Heart left ventricle (tissue), 13 donors: ENCODE measurements at regions not wholly inside any gene's neighbourhood (a gene's known extent, or its start where the extent isn't known, plus 50 kb on each side); places are given as distances from the start of the nearest gene placed in this dataset.

Experiments
- POLR2A ChIP-seq, 2 donors: fragments of 450-650 bp; IDR thresholded peaks; one replicate each; pipeline ENCODE4 v1.6.1; 2017; ENCODE audit warnings: antibody characterized with exemption in 2 of 2, mild to moderate bottlenecking in 2 of 2, moderate library complexity in 2 of 2
- TF ChIP-seq, protein P1 (sequence below), 12 donors: fragments of 200-600 bp; sonication (generic) in 4 of 12; IDR thresholded peaks; one replicate each; pipeline versions ENCODE4 v1.5.0 to v1.8.0; 2018 to 2022; ENCODE audit warnings: antibody characterized with exemption in 12 of 12, mild to moderate bottlenecking in 5 of 12
- donor health status: ischemic (EF 13 %, LVEDD 7.1; RV severe dilation, severe dysfunction).
- donor health status: DM: no; HTN: yes; CAD: no.
- donor health status: DM: no; HTN: no; CAD: no.
- donor health status: ischemic (EF 25% LVEDD 6.9; RV normal size, moderate dysfunction).
- donor health status: ischemic (EF 25% LVEDD 5.7; RV mildly dilated, moderate dysfunction).
- donor health status: ischemic (EF 35%, LVEDD 5.7; RV mildly dilated, moderate dysfunction).
- donor health status: nonischemic (EF 11% LVEDD 7.7; RV severe dilation, severe dysfunction).
- donor health status: DM: yes; HTN: yes; CAD: no.
- donor health status: PGD.
- donor health status: ischemic (EF 29% LVEDD 5.4; RV normal size, mild dysfunction).
- donor health status: nonischemic (EF 23%, LVEDD 6.1; RV moderate dilation, normal function).

DNA sequence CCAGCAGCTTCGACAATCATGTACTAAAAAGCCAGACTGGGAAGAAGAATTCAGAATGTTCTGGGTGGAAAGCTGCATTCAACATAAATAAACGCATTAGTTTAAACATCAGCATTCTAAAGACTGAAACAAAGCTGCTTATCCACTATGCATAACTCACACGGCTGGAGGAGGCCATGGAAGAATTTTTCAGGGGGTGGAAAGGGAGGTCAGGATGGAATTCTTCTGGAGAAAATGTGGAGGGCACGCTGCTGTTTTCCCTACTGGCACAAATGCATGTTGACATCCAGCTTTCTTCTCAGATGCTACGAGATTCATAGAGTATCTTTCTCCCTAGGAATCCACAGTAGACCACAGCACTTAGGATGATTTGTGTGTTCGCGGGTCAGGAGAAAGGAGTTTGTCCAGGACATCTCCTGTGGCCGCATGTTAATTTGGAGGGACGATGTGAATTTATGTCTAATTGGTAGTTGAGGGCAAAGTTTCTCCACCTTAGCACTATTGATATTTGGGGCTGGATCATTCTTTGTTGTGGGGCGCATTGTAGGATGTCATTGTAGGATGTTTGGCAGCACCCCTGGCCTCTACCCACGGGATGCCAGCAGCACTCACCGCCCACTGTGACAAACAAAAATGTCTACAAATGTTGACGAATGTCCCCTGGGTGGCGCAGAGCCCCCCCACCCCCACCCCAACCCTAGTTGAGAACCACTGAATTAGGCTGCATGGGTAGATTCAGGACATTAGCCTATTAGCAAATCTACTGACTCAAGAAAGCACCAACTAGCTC is 86.5 kb upstream of the KAZN start:
- TF ChIP-seq, protein P1, sequence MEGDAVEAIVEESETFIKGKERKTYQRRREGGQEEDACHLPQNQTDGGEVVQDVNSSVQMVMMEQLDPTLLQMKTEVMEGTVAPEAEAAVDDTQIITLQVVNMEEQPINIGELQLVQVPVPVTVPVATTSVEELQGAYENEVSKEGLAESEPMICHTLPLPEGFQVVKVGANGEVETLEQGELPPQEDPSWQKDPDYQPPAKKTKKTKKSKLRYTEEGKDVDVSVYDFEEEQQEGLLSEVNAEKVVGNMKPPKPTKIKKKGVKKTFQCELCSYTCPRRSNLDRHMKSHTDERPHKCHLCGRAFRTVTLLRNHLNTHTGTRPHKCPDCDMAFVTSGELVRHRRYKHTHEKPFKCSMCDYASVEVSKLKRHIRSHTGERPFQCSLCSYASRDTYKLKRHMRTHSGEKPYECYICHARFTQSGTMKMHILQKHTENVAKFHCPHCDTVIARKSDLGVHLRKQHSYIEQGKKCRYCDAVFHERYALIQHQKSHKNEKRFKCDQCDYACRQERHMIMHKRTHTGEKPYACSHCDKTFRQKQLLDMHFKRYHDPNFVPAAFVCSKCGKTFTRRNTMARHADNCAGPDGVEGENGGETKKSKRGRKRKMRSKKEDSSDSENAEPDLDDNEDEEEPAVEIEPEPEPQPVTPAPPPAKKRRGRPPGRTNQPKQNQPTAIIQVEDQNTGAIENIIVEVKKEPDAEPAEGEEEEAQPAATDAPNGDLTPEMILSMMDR (IDR thresholded peaks at IDR 0.05) = no peak
- no peak for TF ChIP-seq POLR2A (IDR thresholded peaks at IDR 0.05)
